ENCODE measurements at regions not wholly inside any gene's neighbourhood (a gene's known extent, or its start where the extent isn't known, plus 50 kb on each side); places are given as distances from the start of the nearest gene placed in this dataset.

DNA sequence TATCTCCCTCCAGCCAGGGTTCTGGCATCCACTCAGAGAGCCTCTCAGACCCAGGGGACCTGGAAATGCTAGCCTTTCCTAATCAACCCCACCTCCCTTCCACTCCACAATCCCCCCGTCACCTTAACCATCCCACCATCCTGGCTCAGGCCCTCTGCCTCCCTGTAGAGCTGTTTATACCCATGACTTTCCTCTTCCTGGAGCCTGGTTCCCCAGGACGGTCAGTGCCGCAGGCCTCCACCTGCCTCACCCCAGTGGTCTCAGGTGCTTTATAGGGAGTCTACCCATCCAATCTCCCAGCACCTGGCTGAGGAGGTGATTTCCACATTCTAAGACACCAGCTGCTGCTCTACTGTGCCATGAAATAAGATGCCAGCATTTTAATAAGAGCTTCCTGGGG, 1159.5 kb downstream of the TBC1D22A start:
- TF ChIP-seq ZNF274 (CRISPR knock-in tag; IDR thresholded peaks at IDR 0.05) (no peak), U2AF2 (IDR thresholded peaks at IDR 0.05; ENCODE audit: low read depth, low read length) (no peak), SMARCC2 (IDR thresholded peaks at IDR 0.05) (no peak), RXRB (CRISPR knock-in tag; IDR thresholded peaks at IDR 0.05; ENCODE audit: borderline replicate concordance) (no peak), CREB1 (IDR thresholded peaks at IDR 0.05) (no peak), CREB1 (CRISPR knock-in tag; IDR thresholded peaks at IDR 0.05) (no peak), GABPA (IDR thresholded peaks at IDR 0.05; ENCODE audit: low read depth, low read length) (no peak), GABPA (CRISPR knock-in tag; IDR thresholded peaks at IDR 0.05; ENCODE audit: low read depth) (no peak), ZSCAN25 (CRISPR knock-in tag; IDR thresholded peaks at IDR 0.05) (no peak)

Data from HepG2 (cell line).